Stimulated activated CD4-positive, alpha-beta T cell treated with anti-CD3 and anti-CD28 coated beads, TNF-alpha, amount 100 ng/mL, for 48 hours (primary cell): ENCODE measurements at regions not wholly inside any gene's neighbourhood (a gene's known extent, or its start where the extent isn't known, plus 50 kb on each side); places are given as distances from the start of the nearest gene placed in this dataset.
"Not testable (repeated sequence)": the region's sequence is repeated elsewhere in the genome, so short reads cannot be mapped to it uniquely, and the experiment has no call there.

Experiments
- DNase-seq, 3 donors: peaks; one replicate each; pipeline ENCODE4 v3.0.0-alpha.2; 2020; ENCODE audit warnings: low read depth in 3 of 3

GRCh38 chr12:14207905-14208551 lies 157.5 kb upstream of the ATF7IP start:
- DNase-seq = no peak

DNA sequence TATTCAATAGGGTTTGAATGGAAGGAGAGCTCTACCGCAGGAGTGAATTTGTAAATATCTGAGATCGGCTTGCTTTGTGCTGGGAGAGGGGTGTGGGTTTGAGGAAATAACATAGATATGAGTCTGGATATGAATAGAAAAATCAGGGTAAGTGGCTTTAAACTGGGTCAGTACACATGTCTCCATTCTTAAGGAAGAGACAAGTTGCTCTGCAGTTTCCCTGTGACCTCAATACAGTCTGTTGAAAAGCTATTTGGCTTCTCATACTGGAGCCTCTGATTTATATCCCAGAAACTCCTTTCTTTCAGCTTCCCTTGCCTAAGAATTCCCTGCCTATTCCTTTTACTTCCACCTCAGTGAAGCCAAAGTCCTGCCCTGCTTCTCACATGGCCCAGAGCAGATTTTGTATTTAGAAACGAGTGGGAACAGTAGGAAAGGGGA lies 153.5 kb upstream of the ATF7IP start:
- DNase-seq = no peak

DNA sequence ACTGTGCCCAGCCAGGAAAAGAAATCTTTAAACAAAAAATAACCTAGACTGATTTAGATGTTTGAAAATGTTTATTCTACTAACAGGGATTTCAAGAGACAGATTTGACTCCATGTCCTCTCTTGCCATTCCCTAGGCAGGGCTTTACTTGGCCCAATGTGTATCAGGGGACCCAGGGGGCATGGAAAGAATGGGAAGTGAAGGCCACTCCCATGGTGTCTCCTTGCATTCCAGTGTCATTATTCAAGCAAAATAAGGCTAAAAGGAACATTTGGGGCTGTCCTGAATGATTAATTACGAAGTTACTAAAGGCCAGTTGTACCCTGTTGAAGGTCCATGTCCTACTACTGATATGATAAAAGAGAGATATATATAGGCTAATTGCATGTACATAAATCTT lies 151.9 kb upstream of the ATF7IP start:
- no peak for DNase-seq

- no peak for DNase-seq
Observed at GRCh38 chr12:14214495-14214894, 151.0 kb upstream of the ATF7IP start.

- not testable (repeated sequence) for DNase-seq
Observed at GRCh38 chr12:14215949-14216348, 149.5 kb upstream of the ATF7IP start.

- no peak for DNase-seq
Observed at GRCh38 chr12:14216405-14217294, 148.8 kb upstream of the ATF7IP start.

DNA sequence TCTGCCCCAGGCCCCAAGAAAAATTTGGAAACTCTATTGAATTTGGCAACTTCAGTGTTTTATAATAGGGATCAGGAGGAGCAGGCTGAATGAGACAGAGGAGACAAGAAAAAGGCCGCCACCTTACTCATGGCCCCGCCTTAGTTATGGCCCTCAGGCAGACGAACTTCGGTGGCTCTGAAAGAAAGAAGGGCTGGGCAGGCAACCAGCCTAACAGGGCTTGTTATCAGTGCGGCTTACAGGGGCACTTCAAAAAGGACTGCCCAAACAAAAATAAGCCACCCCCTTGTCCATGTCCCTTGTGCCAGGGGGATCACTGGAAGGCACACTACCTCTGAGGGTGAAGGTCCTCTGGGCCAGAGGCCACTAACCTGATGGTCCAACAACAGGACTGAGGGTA lies 146.3 kb upstream of the ATF7IP start:
- DNase-seq = no peak

DNA sequence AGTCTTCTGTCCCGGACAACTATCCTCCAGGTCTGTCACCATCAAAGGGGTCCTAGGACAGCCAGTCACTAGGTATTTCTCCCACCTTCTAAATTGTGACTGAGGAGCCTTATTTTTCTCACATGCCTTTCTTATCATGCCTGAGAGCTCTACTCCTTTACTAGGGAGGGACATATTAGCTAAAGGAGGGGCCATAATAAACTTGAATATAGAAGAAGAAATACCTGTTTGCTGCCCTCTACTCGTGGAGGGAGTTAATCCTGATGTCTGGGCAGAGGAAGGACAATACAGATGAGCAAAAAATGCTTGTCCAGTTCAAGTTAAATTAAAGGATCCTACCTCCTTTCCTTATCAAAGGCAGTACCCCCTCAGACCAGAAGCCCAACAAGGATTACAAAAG lies 145.8 kb upstream of the ATF7IP start:
- DNase-seq = not testable (repeated sequence)

- no peak for DNase-seq
Observed at GRCh38 chr12:14225064-14225463, 140.4 kb upstream of the ATF7IP start.

GRCh38 chr12:14235176-14235575 lies 130.3 kb upstream of the ATF7IP start:
- not testable (repeated sequence) for DNase-seq

DNA sequence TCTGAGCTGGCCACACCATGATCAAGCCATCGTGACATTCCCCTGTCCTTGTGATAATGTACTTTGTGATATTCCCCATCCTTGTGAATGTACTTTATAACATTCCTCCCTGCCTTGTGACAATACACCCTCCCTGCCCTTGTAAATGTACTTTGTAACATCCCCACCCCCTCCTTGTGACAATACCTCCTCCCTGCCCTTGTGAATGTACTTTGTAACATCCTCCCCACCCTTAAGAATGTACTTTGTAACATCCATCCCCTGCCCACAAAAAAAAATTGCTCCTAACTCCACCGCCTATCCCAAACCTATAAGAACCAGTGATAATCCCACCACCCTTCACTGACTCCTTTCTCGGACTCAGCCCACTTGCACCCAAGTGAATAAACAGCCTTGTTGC lies 128.8 kb upstream of the ATF7IP start:
- DNase-seq = not testable (repeated sequence)

GRCh38 chr12:14238221-14238792 lies 127.2 kb upstream of the ATF7IP start:
- DNase-seq = no peak

GRCh38 chr12:14239350-14239934 lies 126.0 kb upstream of the ATF7IP start:
- no peak for DNase-seq

GRCh38 chr12:14239935-14240872 lies 125.3 kb upstream of the ATF7IP start:
- DNase-seq = no peak

DNA sequence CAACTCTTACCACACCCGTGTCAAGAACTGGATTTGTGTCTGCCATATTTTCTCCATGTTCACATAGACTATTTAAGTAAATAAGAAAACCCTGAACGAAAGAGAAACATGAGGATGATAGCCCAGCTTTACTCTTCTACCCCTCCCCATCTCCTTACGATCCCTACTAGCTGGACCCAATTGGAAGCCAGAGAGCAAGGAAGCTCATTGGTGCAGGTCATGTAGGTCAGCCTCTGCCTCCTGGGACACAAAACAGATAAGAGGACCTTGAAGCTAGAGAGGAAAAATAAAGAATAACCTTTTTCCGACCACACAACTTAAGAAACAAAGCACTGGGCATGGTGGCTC lies 124.6 kb upstream of the ATF7IP start:
- DNase-seq = no peak

DNA sequence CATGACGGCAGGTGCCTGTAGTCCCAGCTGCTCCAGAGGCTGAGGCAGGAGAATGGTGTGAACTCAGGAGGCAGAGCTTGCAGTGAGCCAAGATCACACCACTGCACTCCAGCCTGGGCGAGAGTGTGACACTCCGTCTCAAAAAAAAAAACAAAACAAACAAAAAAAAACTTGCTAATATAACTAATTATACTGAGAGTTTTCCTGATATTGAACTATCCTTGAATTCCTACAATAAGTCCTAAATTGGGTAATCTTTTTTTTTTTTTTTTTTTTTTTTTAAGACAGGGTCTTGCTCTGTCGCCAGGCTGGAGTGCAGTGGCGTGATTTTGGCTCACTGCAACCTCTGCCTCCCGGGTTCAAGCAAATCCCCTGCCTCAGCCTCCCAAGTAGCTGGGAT lies 122.7 kb upstream of the ATF7IP start:
- DNase-seq = not testable (repeated sequence)

DNA sequence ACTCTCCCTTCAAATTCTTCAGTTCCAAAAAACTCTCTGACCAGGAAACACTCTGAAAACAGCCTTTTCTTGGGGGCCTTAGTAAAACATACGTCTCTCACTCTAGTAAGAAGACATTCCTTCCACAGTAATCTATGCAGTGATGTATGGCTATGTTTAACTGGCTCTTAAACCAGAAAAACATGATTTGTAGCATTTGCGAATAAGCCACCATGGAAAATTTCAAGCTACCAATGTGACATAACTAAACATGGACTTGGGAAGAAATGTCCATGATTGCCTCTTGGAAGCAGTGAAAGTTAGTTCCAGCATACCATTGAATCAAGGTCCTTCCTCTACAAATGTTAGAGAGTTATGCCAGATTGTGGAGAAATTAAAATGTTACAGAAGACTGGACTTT lies 121.5 kb upstream of the ATF7IP start:
- no peak for DNase-seq

- DNase-seq = no peak
Observed at GRCh38 chr12:14244876-14245669, 120.4 kb upstream of the ATF7IP start.

GRCh38 chr12:14247166-14247565 lies 118.3 kb upstream of the ATF7IP start:
- DNase-seq = no peak

DNA sequence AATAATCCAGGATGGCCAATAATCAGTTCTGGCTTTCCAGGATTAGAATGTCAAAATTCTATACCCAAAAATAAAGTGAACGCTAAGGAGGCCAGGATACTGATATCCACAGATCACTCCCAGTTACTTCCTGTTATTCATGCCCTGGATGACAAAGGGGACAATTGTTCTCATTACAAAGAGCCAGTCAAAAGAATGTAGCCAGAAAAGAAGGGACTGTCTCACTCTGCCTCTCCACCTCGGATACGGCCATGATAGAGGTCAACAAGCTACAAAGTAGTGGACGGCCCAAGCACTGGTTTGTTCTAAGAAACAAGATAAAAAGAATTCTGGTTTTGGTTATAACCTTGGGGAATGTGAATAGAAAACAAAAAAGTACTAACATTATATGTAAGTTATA lies 116.1 kb upstream of the ATF7IP start:
- DNase-seq = no peak

DNA sequence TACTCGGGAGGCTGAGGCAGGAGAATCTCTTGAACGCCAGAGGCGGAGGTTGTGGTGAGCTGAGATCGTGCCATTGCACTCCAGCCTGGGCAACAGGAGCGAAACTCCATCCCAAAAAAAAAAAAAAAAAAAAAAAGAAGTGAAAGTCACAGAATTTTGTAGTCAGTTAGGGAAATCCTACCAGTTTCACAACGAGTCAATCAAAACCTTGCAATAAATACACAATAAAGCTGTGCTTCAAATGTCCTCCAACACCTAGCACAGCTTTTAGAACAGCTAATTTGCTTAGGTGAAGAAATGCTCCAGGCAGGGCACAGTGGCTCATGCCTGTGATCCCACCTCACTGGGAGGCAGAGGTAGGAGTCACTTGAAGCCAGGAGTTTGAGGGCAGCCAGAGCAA lies 112.8 kb upstream of the ATF7IP start:
- DNase-seq = no peak
